GM23248 (cell line): ENCODE measurements at regions not wholly inside any gene's neighbourhood (a gene's known extent, or its start where the extent isn't known, plus 50 kb on each side); places are given as distances from the start of the nearest gene placed in this dataset.

ENCODE experiments used
- EZH2 ChIP-seq: fragments of 200-600 bp; sonication (generic); IDR thresholded peaks from 2 replicates; pipeline ENCODE4 v1.6.1; 2018; ENCODE audit warnings: antibody characterized with exemption, mild to moderate bottlenecking; ENCODE audit not compliant: insufficient read depth, poor library complexity, severe bottlenecking
- EZH2phosphoT487 ChIP-seq: fragments of 200-600 bp; sonication (generic); IDR thresholded peaks from 2 replicates; pipeline ENCODE4 v1.6.1; 2018; ENCODE audit warnings: antibody characterized with exemption, moderate library complexity, mild to moderate bottlenecking, low read depth; ENCODE audit not compliant: insufficient read depth

GRCh38 chr13:99654076-99654475, 152.8 kb downstream of the TM9SF2 start:
- TF ChIP-seq EZH2phosphoT487, result no peak
- TF ChIP-seq EZH2, result no peak
